HCT116 (cell line): ENCODE measurements at regions not wholly inside any gene's neighbourhood (a gene's known extent, or its start where the extent isn't known, plus 50 kb on each side); places are given as distances from the start of the nearest gene placed in this dataset.

Source experiments
- ATAC-seq: fragments of 200-7000 bp; cut with Tn5 transposase; 2 replicates; pipeline ENCODE4 v1.9.1; 2020; ENCODE audit warnings: mild to moderate bottlenecking, moderate library complexity
- BruUV-seq: library from RNA; stranded (reverse); fragments of 400-500 nt; replicated peaks from 2 replicates; lab custom pipeline; 2021; lab: Mats Ljungman, UMichigan
- CTCF ChIA-PET: fragments of 300-600 bp; sonication (Branson Sonifier 250); formaldehyde crosslinking; loops from one replicate; lab custom pipeline; 2021; ENCODE audit warnings: antibody characterized with exemption; lab: Charles Lee
- POLR2A ChIA-PET: fragments of 300-600, 350-600 bp; sonication (Branson Sonifier 250); formaldehyde crosslinking; loops from one replicate; lab custom pipeline; 2021; ENCODE audit warnings: antibody characterized with exemption; lab: Charles Lee
- RAD21 ChIA-PET, 2 experiments: fragments of 300-600 bp; sonication (Branson Sonifier 250); formaldehyde crosslinking; loops; one replicate each; lab custom pipeline; 2023; ENCODE audit warnings: low total read pairs in 2 of 2; ENCODE audit not compliant: uncharacterized antibody in 2 of 2, unreplicated experiment in 2 of 2, low non-redundant PET in 1 of 2; lab: Charles Lee
- DNase-seq: peaks from one replicate; pipeline ENCODE4 v3.0.0-alpha.2; 2010; ENCODE audit warnings: low read depth, low spot score
- H2AFZ ChIP-seq: fragments of 200-600 bp; shearing (Covaris generic), sonication (generic); 2 replicates; pipeline ENCODE4 v1.6.1; 2017; ENCODE audit warnings: low read depth, mixed run types, mixed read lengths, antibody characterized with exemption, low read length; ENCODE audit not compliant: poor library complexity, severe bottlenecking
- H3K27ac ChIP-seq: 2 replicates; pipeline ENCODE4 v1.5.1; 2012; ENCODE audit warnings: low read depth, low read length
- H3K27me3 ChIP-seq: fragments of 200-600 bp; sonication (generic); 2 replicates; pipeline ENCODE4 v1.6.1; 2016; ENCODE audit warnings: mixed run types, low read length, mixed read lengths; ENCODE audit not compliant: insufficient read depth
- H3K36me3 ChIP-seq, 2 experiments: fragments of 200-500 bp in 1 of 2; fragments of 200-600 bp in 1 of 2; sonication (Bioruptor generic) in 1 of 2; sonication (generic) in 1 of 2; 2 replicates each; pipeline versions ENCODE4 v1.5.1 to v1.6.1; 2014 to 2016; ENCODE audit warnings: low read length in 2 of 2, inconsistent platforms in 1 of 2, mixed read lengths in 1 of 2, mixed run types in 1 of 2; ENCODE audit not compliant: insufficient read depth in 2 of 2, control insufficient read depth in 1 of 2
- H3K4me1 ChIP-seq, 2 experiments: fragments of 200-600 bp in 1 of 2; sonication (generic) in 1 of 2; 2 replicates each; pipeline versions ENCODE4 v1.5.1 to v1.6.1; 2012 to 2017; ENCODE audit warnings: low read length in 2 of 2, inconsistent platforms in 1 of 2, mild to moderate bottlenecking in 1 of 2, mixed read lengths in 1 of 2, mixed run types in 1 of 2, moderate library complexity in 1 of 2; ENCODE audit not compliant: insufficient read depth in 2 of 2, control insufficient read depth in 1 of 2
- H3K4me2 ChIP-seq: fragments of 200-600 bp; sonication (generic); 2 replicates; pipeline ENCODE4 v1.6.1; 2017; ENCODE audit warnings: mixed run types, low read length, mixed read lengths
- H3K4me3 ChIP-seq, 2 experiments: fragments of 200-600 bp in 1 of 2; sonication (generic) in 1 of 2; replicated peaks in 1 of 2; 2 replicates each; pipeline ENCODE4 v1.5.1; 2011 to 2016; ENCODE audit warnings: low read length in 2 of 2, control low read depth in 1 of 2, low read depth in 1 of 2, mild to moderate bottlenecking in 1 of 2, mixed read lengths in 1 of 2, mixed run types in 1 of 2
- H3K79me2 ChIP-seq: fragments of 200-600 bp; sonication (generic); 2 replicates; pipeline ENCODE4 v1.6.1; 2017; ENCODE audit warnings: mild to moderate bottlenecking, mixed run types, low read length, moderate library complexity, mixed read lengths; ENCODE audit not compliant: insufficient read depth
- H3K9ac ChIP-seq: fragments of 200-600 bp; sonication (generic); 2 replicates; pipeline ENCODE4 v1.6.1; 2016; ENCODE audit warnings: low read length, mixed read lengths
- H3K9me2 ChIP-seq: fragments of 200-600 bp; sonication (generic), shearing (Covaris generic); 2 replicates; pipeline ENCODE4 v1.6.1; 2017; ENCODE audit warnings: mixed run types, mild to moderate bottlenecking, moderate library complexity; ENCODE audit not compliant: insufficient read depth
- H3K9me3 ChIP-seq, 2 experiments: fragments of 200-500 bp in 1 of 2; fragments of 200-600 bp in 1 of 2; sonication (Bioruptor generic) in 1 of 2; sonication (generic) in 1 of 2; 2 replicates each; pipeline ENCODE4 v1.6.1; 2014 to 2017; ENCODE audit warnings: low read length in 2 of 2, mixed read lengths in 2 of 2, inconsistent platforms in 1 of 2, low read depth in 1 of 2, mild to moderate bottlenecking in 1 of 2, mixed run types in 1 of 2, moderate library complexity in 1 of 2; ENCODE audit not compliant: control insufficient read depth in 1 of 2, insufficient read depth in 1 of 2
- H4K20me1 ChIP-seq: fragments of 200-600 bp; sonication (generic), shearing (Covaris generic); 2 replicates; pipeline ENCODE4 v1.6.1; 2017; ENCODE audit warnings: mixed run types, mild to moderate bottlenecking, moderate library complexity; ENCODE audit not compliant: insufficient read depth
- ATF3 ChIP-seq: IDR thresholded peaks from 2 replicates; pipeline ENCODE4 v1.6.1; 2012
- CBX3 ChIP-seq: IDR thresholded peaks from 2 replicates; pipeline ENCODE4 v1.6.1; 2012; ENCODE audit warnings: low read depth
- EZH2 ChIP-seq: fragments of 200-600 bp; sonication (generic); IDR thresholded peaks from 2 replicates; pipeline ENCODE4 v1.6.1; 2017; ENCODE audit warnings: antibody characterized with exemption, mixed run types
- EZH2phosphoT487 ChIP-seq: fragments of 200-600 bp; IDR thresholded peaks from 2 replicates; pipeline ENCODE4 v1.6.1; 2018; ENCODE audit warnings: antibody characterized with exemption, borderline replicate concordance
- JUND ChIP-seq: IDR thresholded peaks from 2 replicates; pipeline ENCODE4 v1.6.1; 2012
- MAX ChIP-seq: IDR thresholded peaks from 2 replicates; pipeline ENCODE4 v1.6.1; 2012
- POLR2AphosphoS5 ChIP-seq: IDR thresholded peaks from 2 replicates; pipeline ENCODE4 v1.6.1; 2011; ENCODE audit warnings: mild to moderate bottlenecking, low read depth, low read length, moderate library complexity
- REST ChIP-seq: IDR thresholded peaks from 2 replicates; pipeline ENCODE4 v1.6.1; 2012; ENCODE audit warnings: low read depth
- intact Hi-C: fragments of 100-400 bp; cut with micrococcal nuclease; formaldehyde crosslinking; loops from 2 replicates; pipeline ENCODE4 v1.10.0; 2022

GRCh38 chr22:27084130-27084529, 426.7 kb downstream of the MIAT start:
- H3K9me3 ChIP-seq = no peaks in the 10 kb centered on the region
- ChIA-PET POLR2A (no interaction called here), CTCF (no interaction called here), RAD21 (no interaction called here)
- TF ChIP-seq MAX (no peak), JUND (no peak), ATF3 (no peak), CBX3 (no peak), POLR2AphosphoS5 (no peak), EZH2phosphoT487 (no peak), REST (no peak), EZH2 (no peak)
- no peak overlapping the region for H3K4me2 ChIP-seq
- H3K4me3 ChIP-seq = no peak overlapping the region
- no peak overlapping the region for H3K9ac ChIP-seq
- H3K36me3 ChIP-seq = no peaks in the 10 kb centered on the region
- H3K27me3 ChIP-seq = peaks cover 73% of the 10 kb centered on the region
- ATAC-seq (no peak), DNase-seq (no peak)
- no peak overlapping the region for H3K27ac ChIP-seq
- BruUV-seq = no TSS peak
- no peaks in the 10 kb centered on the region for H3K4me1 ChIP-seq
- no peaks in the 10 kb centered on the region for H3K79me2 ChIP-seq
- intact Hi-C loops = no loop called here
- H3K9me2 ChIP-seq = no peaks in the 10 kb centered on the region
- no peak overlapping the region for H2AFZ ChIP-seq
- H4K20me1 ChIP-seq = no peaks in the 10 kb centered on the region
